IMR-90 (cell line): ENCODE measurements at regions not wholly inside any gene's neighbourhood (a gene's known extent, or its start where the extent isn't known, plus 50 kb on each side); places are given as distances from the start of the nearest gene placed in this dataset.

ENCODE experiments used
- CEBPB ChIP-seq: IDR thresholded peaks from 2 replicates; pipeline ENCODE4 v1.6.1; 2012; ENCODE audit warnings: low read depth, low read length, improper control_type of control experiment
- POLR2A ChIP-seq: IDR thresholded peaks from 2 replicates; pipeline ENCODE4 v1.6.1; 2012; ENCODE audit warnings: mild to moderate bottlenecking, low read depth, low read length
- TF ChIP-seq, protein P1 (sequence below): conservative IDR thresholded peaks from 2 replicates; pipeline ENCODE4 v1.5.1; 2012; ENCODE audit warnings: mild to moderate bottlenecking, low read depth, low read length, improper control_type of control experiment

DNA sequence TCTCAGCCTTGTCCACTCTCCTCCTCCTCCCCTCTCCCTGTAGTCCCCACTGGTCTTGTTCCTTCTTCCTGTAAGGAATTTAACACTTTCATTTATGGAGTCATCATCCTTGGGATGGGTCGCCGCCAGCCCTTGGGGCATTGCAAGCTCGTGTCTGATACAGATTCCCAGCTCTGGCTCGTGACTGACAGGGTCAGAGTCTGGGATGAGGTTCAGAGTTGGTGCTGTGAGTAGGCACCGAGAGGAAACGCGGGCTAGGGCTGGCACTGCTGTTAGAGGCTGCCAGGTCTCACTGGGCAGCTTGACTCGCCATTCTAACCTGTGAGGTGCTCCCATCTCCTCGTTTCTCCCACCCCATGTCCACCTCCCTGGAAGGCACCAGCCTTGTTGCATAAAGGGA lies 407.0 kb downstream of the SOX9 start:
- no peak for TF ChIP-seq CEBPB
- no peak for TF ChIP-seq POLR2A
- TF ChIP-seq, protein P1, sequence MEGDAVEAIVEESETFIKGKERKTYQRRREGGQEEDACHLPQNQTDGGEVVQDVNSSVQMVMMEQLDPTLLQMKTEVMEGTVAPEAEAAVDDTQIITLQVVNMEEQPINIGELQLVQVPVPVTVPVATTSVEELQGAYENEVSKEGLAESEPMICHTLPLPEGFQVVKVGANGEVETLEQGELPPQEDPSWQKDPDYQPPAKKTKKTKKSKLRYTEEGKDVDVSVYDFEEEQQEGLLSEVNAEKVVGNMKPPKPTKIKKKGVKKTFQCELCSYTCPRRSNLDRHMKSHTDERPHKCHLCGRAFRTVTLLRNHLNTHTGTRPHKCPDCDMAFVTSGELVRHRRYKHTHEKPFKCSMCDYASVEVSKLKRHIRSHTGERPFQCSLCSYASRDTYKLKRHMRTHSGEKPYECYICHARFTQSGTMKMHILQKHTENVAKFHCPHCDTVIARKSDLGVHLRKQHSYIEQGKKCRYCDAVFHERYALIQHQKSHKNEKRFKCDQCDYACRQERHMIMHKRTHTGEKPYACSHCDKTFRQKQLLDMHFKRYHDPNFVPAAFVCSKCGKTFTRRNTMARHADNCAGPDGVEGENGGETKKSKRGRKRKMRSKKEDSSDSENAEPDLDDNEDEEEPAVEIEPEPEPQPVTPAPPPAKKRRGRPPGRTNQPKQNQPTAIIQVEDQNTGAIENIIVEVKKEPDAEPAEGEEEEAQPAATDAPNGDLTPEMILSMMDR: no peak
